ENCODE measurements at regions not wholly inside any gene's neighbourhood (a gene's known extent, or its start where the extent isn't known, plus 50 kb on each side); places are given as distances from the start of the nearest gene placed in this dataset.
"Not testable (repeated sequence)": the region's sequence is repeated elsewhere in the genome, so short reads cannot be mapped to it uniquely, and the experiment has no call there.

DNA sequence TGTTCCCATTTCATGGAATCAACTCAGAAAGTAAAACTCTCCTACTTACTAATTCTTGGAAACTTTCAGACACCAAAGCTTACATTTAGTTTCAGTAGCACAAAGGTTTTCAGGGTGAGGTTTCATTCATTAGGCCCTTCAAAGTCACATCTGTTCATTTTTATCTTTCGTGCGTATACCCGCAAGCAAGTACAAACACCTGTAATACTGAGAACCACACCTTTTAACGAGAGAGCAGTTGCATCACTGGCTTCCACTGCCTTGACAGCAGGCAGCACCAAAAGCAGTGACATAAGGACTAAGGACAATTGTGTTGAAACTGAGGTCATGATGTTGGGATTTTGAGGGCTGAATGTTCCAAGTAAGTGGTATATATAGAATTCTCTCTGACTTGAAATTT lies 60.5 kb downstream of the GOLGA6L22 start:
- not testable (repeated sequence) for H3K27ac ChIP-seq (ENCODE audit: low read depth, low read length); H3K36me3 ChIP-seq (ENCODE audit: control insufficient read depth, insufficient read depth, low read length); H3K9ac ChIP-seq (ENCODE audit: low read depth, low read length); H3K27me3 ChIP-seq (ENCODE audit: control insufficient read depth, insufficient read depth, low read length); H3K4me1 ChIP-seq (ENCODE audit: control insufficient read depth, insufficient read depth, low read length); H3K4me3 ChIP-seq (ENCODE audit: low read depth, low read length); H3K9me3 ChIP-seq (ENCODE audit: control insufficient read depth, insufficient read depth, low read length)

DNA sequence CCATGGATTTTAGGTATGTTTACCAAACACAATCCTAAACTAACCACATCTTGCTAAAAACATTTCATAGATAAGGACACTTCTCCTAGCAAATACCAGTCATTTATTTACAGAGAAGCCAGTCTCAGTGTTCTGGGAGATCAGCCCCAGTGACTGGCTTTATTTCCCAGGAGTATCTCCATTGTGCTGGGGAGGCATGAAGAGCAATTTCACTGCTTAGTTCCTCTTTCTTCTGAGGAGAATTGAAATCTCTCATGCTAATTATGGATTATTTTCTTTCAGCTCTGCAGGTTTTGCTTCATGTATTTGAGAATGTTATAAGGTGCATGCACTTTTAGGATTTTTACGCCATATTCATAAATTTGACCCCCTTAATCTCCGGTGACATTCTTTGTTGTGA lies 67.8 kb downstream of the GOLGA6L22 start:
- not testable (repeated sequence) for H3K4me3 ChIP-seq (ENCODE audit: low read depth, low read length); H3K27ac ChIP-seq (ENCODE audit: low read depth, low read length); H3K4me1 ChIP-seq (ENCODE audit: control insufficient read depth, insufficient read depth, low read length); H3K9ac ChIP-seq (ENCODE audit: low read depth, low read length); H3K36me3 ChIP-seq (ENCODE audit: control insufficient read depth, insufficient read depth, low read length); H3K9me3 ChIP-seq (ENCODE audit: control insufficient read depth, insufficient read depth, low read length); H3K27me3 ChIP-seq (ENCODE audit: control insufficient read depth, insufficient read depth, low read length)

DNA sequence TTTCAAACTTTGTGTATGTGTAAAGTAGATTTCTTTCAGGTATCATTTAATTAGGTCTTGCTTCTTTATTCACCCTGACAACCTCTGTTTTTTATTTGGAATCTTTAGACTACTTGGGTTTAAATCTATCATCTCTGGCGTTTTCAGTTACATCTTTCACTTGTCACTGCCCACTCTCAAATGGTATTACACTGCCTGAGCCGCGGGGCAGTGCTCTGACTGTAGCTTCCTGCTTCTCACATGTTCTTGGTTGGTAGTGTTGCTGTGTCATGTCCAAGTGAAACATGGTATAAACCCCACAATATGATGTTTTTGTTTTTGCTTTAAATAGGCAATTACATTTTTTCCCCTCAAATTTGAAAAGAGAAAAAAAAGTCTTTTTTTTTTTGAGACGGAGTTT lies 68.3 kb downstream of the GOLGA6L22 start:
- H3K27ac ChIP-seq (ENCODE audit: low read depth, low read length); H3K9me3 ChIP-seq (ENCODE audit: control insufficient read depth, insufficient read depth, low read length); H3K27me3 ChIP-seq (ENCODE audit: control insufficient read depth, insufficient read depth, low read length); H3K4me3 ChIP-seq (ENCODE audit: low read depth, low read length); H3K36me3 ChIP-seq (ENCODE audit: control insufficient read depth, insufficient read depth, low read length); H3K4me1 ChIP-seq (ENCODE audit: control insufficient read depth, insufficient read depth, low read length); H3K9ac ChIP-seq (ENCODE audit: low read depth, low read length): not testable (repeated sequence)

DNA sequence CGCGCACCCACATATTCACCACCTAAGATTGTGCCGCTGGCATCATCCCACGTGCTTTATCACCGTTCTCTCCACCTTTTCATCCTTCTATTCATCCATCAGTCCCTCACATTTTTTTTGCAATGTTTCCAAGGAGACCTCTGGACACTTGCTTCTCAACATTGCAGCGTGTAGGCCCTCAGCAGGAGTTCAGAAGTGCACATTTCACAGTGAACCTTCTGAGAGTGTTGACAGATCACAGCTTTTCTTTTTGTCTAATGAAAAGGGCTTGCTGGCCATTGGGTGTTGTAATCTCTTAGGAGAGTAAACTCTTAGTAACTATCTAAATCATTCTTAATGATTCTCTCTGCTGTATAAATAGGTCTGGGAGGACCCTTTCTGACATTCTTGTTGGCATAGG lies 70.5 kb downstream of the GOLGA6L22 start:
- H3K4me1 ChIP-seq (ENCODE audit: control insufficient read depth, insufficient read depth, low read length); H3K9me3 ChIP-seq (ENCODE audit: control insufficient read depth, insufficient read depth, low read length); H3K4me3 ChIP-seq (ENCODE audit: low read depth, low read length); H3K36me3 ChIP-seq (ENCODE audit: control insufficient read depth, insufficient read depth, low read length); H3K9ac ChIP-seq (ENCODE audit: low read depth, low read length); H3K27me3 ChIP-seq (ENCODE audit: control insufficient read depth, insufficient read depth, low read length); H3K27ac ChIP-seq (ENCODE audit: low read depth, low read length): not testable (repeated sequence)

DNA sequence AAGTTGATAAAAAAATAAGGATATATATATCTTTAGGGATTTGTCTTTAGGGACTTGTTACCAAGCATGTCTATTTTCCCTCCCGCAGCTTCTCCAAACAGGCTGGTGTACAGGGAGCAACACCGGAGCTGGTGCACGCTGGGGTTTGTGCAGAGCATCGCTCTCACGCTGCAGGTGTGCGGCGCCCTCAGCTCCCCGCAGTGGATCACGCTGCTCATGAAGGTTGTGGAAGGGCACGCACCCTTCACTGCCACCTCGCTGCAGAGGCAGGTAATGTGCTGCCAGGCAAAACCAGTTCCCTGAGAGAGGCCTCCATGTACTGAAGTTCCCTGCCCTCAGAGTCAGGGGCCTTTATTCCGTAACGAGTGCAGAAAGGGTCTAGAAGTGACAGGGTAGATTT lies 101.0 kb downstream of the GOLGA6L22 start:
- not testable (repeated sequence) for H3K36me3 ChIP-seq (ENCODE audit: control insufficient read depth, insufficient read depth, low read length); H3K4me3 ChIP-seq (ENCODE audit: low read depth, low read length); H3K27me3 ChIP-seq (ENCODE audit: control insufficient read depth, insufficient read depth, low read length); H3K9ac ChIP-seq (ENCODE audit: low read depth, low read length); H3K4me1 ChIP-seq (ENCODE audit: control insufficient read depth, insufficient read depth, low read length); H3K9me3 ChIP-seq (ENCODE audit: control insufficient read depth, insufficient read depth, low read length); H3K27ac ChIP-seq (ENCODE audit: low read depth, low read length)

DNA sequence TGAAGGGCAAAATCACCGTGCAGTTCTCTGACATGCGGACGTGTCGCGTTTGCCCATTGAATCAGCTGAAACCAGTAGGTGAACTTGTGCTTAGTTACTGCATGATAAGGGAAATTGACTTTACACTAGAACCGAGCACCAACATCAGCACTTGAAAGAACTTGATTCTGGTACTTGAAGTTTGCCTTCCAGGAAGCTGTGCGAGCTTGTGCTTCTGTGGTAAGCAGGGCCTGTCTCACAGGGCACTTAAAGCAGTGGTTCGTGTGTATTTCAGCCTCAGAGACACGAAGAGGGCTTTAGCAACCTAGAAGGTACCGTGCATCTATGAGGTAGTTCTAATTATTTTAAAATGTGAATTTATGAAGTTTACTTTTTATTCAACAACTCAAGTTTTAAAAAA lies 103.0 kb downstream of the GOLGA6L22 start:
- not testable (repeated sequence) for H3K36me3 ChIP-seq (ENCODE audit: control insufficient read depth, insufficient read depth, low read length); H3K9me3 ChIP-seq (ENCODE audit: control insufficient read depth, insufficient read depth, low read length); H3K4me3 ChIP-seq (ENCODE audit: low read depth, low read length); H3K27me3 ChIP-seq (ENCODE audit: control insufficient read depth, insufficient read depth, low read length); H3K27ac ChIP-seq (ENCODE audit: low read depth, low read length); H3K9ac ChIP-seq (ENCODE audit: low read depth, low read length); H3K4me1 ChIP-seq (ENCODE audit: control insufficient read depth, insufficient read depth, low read length)

DNA sequence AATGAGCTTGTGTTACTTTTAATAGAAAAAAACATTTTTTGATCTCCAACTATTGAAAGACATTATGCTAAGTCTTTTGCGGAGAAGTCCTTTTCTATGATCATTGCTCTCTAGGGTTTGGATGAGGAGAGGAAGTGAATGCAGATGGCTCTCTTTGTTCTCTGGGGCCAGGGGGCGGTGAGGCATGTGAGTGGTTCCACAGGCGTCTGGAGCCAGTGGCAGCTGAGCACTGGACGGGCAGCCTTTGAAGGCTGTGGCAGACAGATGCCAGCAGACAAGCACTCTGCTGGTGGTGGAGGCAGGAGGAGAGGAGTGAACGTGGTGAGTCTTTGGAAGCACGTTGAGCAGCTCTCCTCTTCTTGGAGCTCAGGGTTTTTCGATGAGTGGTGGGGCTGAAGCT lies 107.8 kb downstream of the GOLGA6L22 start:
- not testable (repeated sequence) for H3K4me1 ChIP-seq (ENCODE audit: control insufficient read depth, insufficient read depth, low read length); H3K9ac ChIP-seq (ENCODE audit: low read depth, low read length); H3K4me3 ChIP-seq (ENCODE audit: low read depth, low read length); H3K9me3 ChIP-seq (ENCODE audit: control insufficient read depth, insufficient read depth, low read length); H3K36me3 ChIP-seq (ENCODE audit: control insufficient read depth, insufficient read depth, low read length); H3K27me3 ChIP-seq (ENCODE audit: control insufficient read depth, insufficient read depth, low read length); H3K27ac ChIP-seq (ENCODE audit: low read depth, low read length)

DNA sequence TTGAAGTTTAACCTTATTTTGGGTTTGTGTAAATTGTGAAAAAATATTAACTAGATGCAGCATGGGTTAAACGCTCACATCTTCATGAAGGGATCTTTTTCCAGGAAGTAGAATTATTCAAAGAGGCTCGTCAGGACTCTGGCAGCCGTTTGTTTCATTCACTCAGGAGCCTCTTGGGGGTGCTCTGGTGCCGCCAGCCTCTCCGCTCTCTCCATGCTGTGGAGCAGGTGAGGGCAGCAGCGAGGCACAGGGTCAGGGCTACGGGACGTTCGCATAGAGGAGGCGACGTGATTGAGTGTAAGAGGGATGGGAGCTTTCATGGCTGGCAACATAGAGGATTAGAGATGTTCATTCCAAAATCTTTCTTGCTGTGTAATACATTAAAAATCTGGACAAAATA lies 110.8 kb downstream of the GOLGA6L22 start:
- H3K36me3 ChIP-seq (ENCODE audit: control insufficient read depth, insufficient read depth, low read length); H3K9ac ChIP-seq (ENCODE audit: low read depth, low read length); H3K4me3 ChIP-seq (ENCODE audit: low read depth, low read length); H3K9me3 ChIP-seq (ENCODE audit: control insufficient read depth, insufficient read depth, low read length); H3K4me1 ChIP-seq (ENCODE audit: control insufficient read depth, insufficient read depth, low read length); H3K27ac ChIP-seq (ENCODE audit: low read depth, low read length); H3K27me3 ChIP-seq (ENCODE audit: control insufficient read depth, insufficient read depth, low read length): not testable (repeated sequence)

DNA sequence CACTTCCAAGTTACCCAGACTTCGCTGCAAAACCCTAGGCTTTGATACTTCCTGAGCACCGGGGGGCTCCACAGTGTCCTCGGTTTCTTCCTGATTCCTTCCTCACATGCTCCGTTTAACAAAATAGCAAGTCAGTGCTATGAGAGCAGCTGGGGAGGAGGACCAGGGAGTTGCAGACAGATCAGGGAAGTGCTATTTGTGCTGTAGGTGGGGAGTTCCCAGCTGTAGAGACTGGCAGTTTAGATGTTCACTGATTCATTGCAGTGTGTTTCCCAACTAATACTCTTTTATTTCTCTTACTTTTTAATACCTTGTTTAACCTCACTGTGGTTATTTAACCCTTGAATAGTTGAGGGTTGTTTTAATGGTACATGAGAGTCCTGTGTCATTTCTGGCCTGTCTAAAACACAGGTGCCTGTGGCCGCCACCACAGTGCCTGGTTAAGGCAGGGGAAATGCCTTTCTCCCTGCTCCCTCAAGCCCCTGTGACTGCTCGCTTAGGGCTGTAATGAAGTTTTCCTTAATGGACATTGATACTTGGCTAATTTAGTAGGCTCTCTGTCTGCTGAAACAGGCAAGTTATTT lies 113.5 kb downstream of the GOLGA6L22 start:
- H3K9ac ChIP-seq (ENCODE audit: low read depth, low read length); H3K36me3 ChIP-seq (ENCODE audit: control insufficient read depth, insufficient read depth, low read length); H3K27ac ChIP-seq (ENCODE audit: low read depth, low read length); H3K9me3 ChIP-seq (ENCODE audit: control insufficient read depth, insufficient read depth, low read length); H3K27me3 ChIP-seq (ENCODE audit: control insufficient read depth, insufficient read depth, low read length); H3K4me1 ChIP-seq (ENCODE audit: control insufficient read depth, insufficient read depth, low read length); H3K4me3 ChIP-seq (ENCODE audit: low read depth, low read length): not testable (repeated sequence)

DNA sequence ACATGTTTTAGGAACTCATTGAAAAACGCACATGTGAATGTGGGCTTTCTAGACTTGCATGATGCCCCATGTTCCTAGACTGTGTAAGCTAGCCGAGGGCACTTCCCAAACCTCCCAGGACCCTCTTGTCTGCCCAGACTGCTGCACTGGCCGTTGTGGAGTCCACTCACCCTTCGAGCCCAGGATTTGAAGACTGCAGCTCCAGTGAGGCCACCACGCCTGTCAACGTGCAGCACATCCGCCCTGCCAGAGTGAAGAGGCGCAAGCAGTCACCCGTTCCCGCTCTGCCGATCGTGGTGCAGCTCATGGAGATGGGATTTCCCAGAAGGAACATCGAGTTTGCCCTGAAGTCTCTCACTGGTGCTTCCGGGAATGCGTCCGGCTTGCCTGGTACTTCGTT lies 114.1 kb downstream of the GOLGA6L22 start:
- H3K27me3 ChIP-seq (ENCODE audit: control insufficient read depth, insufficient read depth, low read length); H3K4me1 ChIP-seq (ENCODE audit: control insufficient read depth, insufficient read depth, low read length): not testable (repeated sequence)

DNA sequence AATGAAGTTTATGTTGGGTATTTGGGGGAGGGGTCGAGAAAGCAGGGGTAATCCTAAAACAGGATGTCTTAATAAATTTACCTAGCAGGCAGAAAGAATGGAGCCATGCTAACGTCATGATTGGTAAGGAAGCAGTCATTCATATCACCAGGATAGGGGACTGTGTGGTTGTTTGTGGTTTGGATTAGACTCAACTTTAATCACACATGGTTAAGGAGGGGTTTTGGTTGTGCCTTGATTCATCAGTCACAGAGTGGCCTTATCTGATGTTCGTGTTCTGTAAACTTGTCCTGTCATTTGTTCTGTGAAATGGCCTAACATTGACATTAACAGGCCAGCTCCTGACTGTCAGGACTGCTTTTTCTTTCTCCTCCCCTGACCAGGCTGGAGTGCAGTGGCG lies 119.1 kb downstream of the GOLGA6L22 start:
- not testable (repeated sequence) for H3K36me3 ChIP-seq (ENCODE audit: control insufficient read depth, insufficient read depth, low read length); H3K4me1 ChIP-seq (ENCODE audit: control insufficient read depth, insufficient read depth, low read length); H3K9me3 ChIP-seq (ENCODE audit: control insufficient read depth, insufficient read depth, low read length); H3K27me3 ChIP-seq (ENCODE audit: control insufficient read depth, insufficient read depth, low read length); H3K9ac ChIP-seq (ENCODE audit: low read depth, low read length); H3K4me3 ChIP-seq (ENCODE audit: low read depth, low read length); H3K27ac ChIP-seq (ENCODE audit: low read depth, low read length)

More for the DNA sequence above, 114.1 kb downstream of the GOLGA6L22 start:
- not testable (repeated sequence) for H3K27ac ChIP-seq (ENCODE audit: low read depth, low read length); H3K36me3 ChIP-seq (ENCODE audit: control insufficient read depth, insufficient read depth, low read length); H3K4me3 ChIP-seq (ENCODE audit: low read depth, low read length); H3K9me3 ChIP-seq (ENCODE audit: control insufficient read depth, insufficient read depth, low read length); H3K9ac ChIP-seq (ENCODE audit: low read depth, low read length)

DNA sequence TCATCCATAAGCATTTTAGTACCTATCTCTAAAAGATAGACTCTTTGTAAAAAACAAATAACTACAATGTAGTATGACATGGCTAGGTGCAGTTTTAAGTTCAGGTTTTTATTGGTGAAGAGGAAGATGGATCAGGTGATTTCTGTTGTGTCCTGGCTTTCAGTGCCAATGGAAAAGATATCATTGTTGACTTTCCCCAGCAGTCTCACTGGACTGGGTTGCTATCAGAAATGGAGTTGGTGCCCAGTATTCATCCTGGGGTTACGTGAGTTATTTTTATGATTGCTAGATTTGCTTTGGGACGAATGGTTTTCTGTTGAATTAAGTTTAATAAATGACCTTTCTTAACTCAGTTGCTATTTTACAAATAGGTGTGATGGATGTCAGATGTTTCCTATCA lies 120.5 kb downstream of the GOLGA6L22 start:
- H3K9ac ChIP-seq (ENCODE audit: low read depth, low read length); H3K4me1 ChIP-seq (ENCODE audit: control insufficient read depth, insufficient read depth, low read length); H3K36me3 ChIP-seq (ENCODE audit: control insufficient read depth, insufficient read depth, low read length); H3K4me3 ChIP-seq (ENCODE audit: low read depth, low read length); H3K9me3 ChIP-seq (ENCODE audit: control insufficient read depth, insufficient read depth, low read length); H3K27ac ChIP-seq (ENCODE audit: low read depth, low read length); H3K27me3 ChIP-seq (ENCODE audit: control insufficient read depth, insufficient read depth, low read length): not testable (repeated sequence)

All from HUES48 (cell line).